NB4 (cell line): ENCODE measurements at regions not wholly inside any gene's neighbourhood (a gene's known extent, or its start where the extent isn't known, plus 50 kb on each side); places are given as distances from the start of the nearest gene placed in this dataset.

Experiments used
- DNase-seq: peaks from one replicate; pipeline ENCODE4 v3.0.0; 2010; ENCODE audit warnings: low read depth
- H3K4me3 ChIP-seq: one replicate; pipeline ENCODE4 v1.5.1; 2011; ENCODE audit warnings: mild to moderate bottlenecking, low read depth, low read length, moderate library complexity
- CTCF ChIP-seq: IDR thresholded peaks from one replicate; pipeline ENCODE4 v1.5.1; 2012; ENCODE audit warnings: low read depth, low read length
- MAX ChIP-seq: IDR thresholded peaks from 2 replicates; pipeline ENCODE4 v1.6.1; 2011; ENCODE audit warnings: low read depth, low read length
- MYC ChIP-seq: IDR thresholded peaks from 2 replicates; pipeline ENCODE4 v1.6.1; 2011; ENCODE audit warnings: low read depth, low read length
- POLR2A ChIP-seq: IDR thresholded peaks from 2 replicates; pipeline ENCODE4 v1.6.1; 2011; ENCODE audit warnings: mild to moderate bottlenecking; ENCODE audit not compliant: insufficient read length; ENCODE audit errors: extremely low read depth

GRCh38 chr5:169395136-169395535 lies 94.2 kb upstream of the SLIT3 start:
- no peak overlapping the region for H3K4me3 ChIP-seq
- DNase-seq: no peak
- TF ChIP-seq POLR2A (no peak), MYC (no peak), MAX (no peak), CTCF (no peak)

GRCh38 chr5:169394371-169394770 lies 93.4 kb upstream of the SLIT3 start:
- H3K4me3 ChIP-seq: no peak overlapping the region
- TF ChIP-seq CTCF: no peak
- no peak for TF ChIP-seq POLR2A
- no peak for TF ChIP-seq MAX
- no peak for TF ChIP-seq MYC
- DNase-seq: no peak

- DNase-seq: no peak
- H3K4me3 ChIP-seq: no peak overlapping the region
- TF ChIP-seq POLR2A (no peak), CTCF (no peak), MAX (no peak)
Observed at GRCh38 chr5:169393907-169394306, 93.0 kb upstream of the SLIT3 start.

- no peak for DNase-seq
- TF ChIP-seq POLR2A: no peak
- no peak for TF ChIP-seq MYC
- no peak for TF ChIP-seq CTCF
- TF ChIP-seq MAX: no peak
Observed at GRCh38 chr5:169390265-169390664, 89.3 kb upstream of the SLIT3 start.

GRCh38 chr5:169389318-169389717 lies 88.4 kb upstream of the SLIT3 start:
- no peak for TF ChIP-seq POLR2A
- TF ChIP-seq CTCF: no peak
- no peak for TF ChIP-seq MAX
- H3K4me3 ChIP-seq: no peak overlapping the region
- no peak for DNase-seq

More at GRCh38 chr5:169390265-169390664, 89.3 kb upstream of the SLIT3 start:
- H3K4me3 ChIP-seq: no peak overlapping the region

GRCh38 chr5:169385636-169386035 lies 84.7 kb upstream of the SLIT3 start:
- TF ChIP-seq MAX: no peak
- no peak for DNase-seq
- no peak overlapping the region for H3K4me3 ChIP-seq
